B cell (primary cell): ENCODE measurements at regions not wholly inside any gene's neighbourhood (a gene's known extent, or its start where the extent isn't known, plus 50 kb on each side); places are given as distances from the start of the nearest gene placed in this dataset.

Source experiments
- EZH2 ChIP-seq: IDR thresholded peaks from 2 replicates; pipeline ENCODE4 v1.6.1; 2012; ENCODE audit warnings: borderline replicate concordance, low read depth, mild to moderate bottlenecking, moderate library complexity, low read length; ENCODE audit not compliant: insufficient read depth, poor library complexity, severe bottlenecking
- TF ChIP-seq, protein P1 (sequence below): fragments of 200-600 bp; IDR thresholded peaks from one replicate; pipeline ENCODE4 v1.8.0; 2022; ENCODE audit warnings: antibody characterized with exemption, mild to moderate bottlenecking

DNA sequence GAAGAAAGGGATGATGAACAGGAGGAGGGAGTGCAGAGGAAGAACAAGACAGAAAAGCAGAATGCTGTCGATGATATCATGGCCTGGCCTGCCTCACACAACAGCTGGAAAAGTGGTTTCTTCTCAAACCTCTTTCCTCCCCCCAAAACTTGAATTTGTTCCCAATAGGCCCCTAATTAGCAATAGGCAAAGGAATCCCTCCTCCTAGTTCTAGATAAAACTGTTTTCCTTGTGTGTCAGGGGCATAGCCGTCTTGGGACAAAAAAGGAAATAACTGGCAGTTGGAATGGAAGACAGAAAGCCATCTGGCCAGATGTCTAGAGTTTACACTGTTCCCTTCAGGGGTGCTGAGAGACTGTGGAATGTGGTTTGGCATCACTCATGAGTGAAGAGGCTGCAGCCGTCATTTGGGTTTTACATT lies 177.8 kb upstream of the C1QTNF7 start:
- no peak for TF ChIP-seq EZH2
- TF ChIP-seq, protein P1, sequence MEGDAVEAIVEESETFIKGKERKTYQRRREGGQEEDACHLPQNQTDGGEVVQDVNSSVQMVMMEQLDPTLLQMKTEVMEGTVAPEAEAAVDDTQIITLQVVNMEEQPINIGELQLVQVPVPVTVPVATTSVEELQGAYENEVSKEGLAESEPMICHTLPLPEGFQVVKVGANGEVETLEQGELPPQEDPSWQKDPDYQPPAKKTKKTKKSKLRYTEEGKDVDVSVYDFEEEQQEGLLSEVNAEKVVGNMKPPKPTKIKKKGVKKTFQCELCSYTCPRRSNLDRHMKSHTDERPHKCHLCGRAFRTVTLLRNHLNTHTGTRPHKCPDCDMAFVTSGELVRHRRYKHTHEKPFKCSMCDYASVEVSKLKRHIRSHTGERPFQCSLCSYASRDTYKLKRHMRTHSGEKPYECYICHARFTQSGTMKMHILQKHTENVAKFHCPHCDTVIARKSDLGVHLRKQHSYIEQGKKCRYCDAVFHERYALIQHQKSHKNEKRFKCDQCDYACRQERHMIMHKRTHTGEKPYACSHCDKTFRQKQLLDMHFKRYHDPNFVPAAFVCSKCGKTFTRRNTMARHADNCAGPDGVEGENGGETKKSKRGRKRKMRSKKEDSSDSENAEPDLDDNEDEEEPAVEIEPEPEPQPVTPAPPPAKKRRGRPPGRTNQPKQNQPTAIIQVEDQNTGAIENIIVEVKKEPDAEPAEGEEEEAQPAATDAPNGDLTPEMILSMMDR: no peak
